ENCODE measurements at regions not wholly inside any gene's neighbourhood (a gene's known extent, or its start where the extent isn't known, plus 50 kb on each side); places are given as distances from the start of the nearest gene placed in this dataset.

DNA sequence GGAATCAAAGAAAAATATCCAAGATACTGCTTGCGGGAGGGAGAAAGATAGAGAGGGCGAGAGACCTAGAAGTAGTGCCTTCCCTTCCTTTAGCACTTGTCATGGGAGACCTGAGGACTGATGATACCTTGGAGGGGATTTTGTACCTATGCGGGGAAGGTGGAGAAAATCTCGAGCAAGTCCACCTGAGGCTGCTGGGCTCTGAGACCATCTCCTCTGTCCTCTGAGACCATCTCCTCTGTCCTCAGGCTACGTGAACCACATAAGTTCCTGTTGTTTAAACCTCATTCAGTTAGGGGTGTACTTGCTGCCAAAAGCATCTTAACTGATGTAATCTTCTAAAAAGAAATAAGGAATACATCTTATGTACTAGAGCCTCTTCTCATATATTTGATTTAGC is 164.9 kb downstream of the NR2F2 start:
- no peak for TF ChIP-seq CTCF (IDR thresholded peaks at IDR 0.05)
- no peak for TF ChIP-seq POLR2A (IDR thresholded peaks at IDR 0.05)
